GM23248 (cell line): ENCODE measurements at regions not wholly inside any gene's neighbourhood (a gene's known extent, or its start where the extent isn't known, plus 50 kb on each side); places are given as distances from the start of the nearest gene placed in this dataset.

Source experiments
- DNase-seq: peaks from one replicate; pipeline ENCODE4 v3.0.0-alpha.2; 2015
- H2AFZ ChIP-seq: fragments of 200-600 bp; sonication (generic); 2 replicates; pipeline ENCODE4 v1.6.1; 2016; ENCODE audit warnings: antibody characterized with exemption
- H3F3A ChIP-seq: fragments of 200-600 bp; sonication (generic); 2 replicates; pipeline ENCODE4 v1.6.1; 2016; ENCODE audit warnings: mild to moderate bottlenecking, antibody characterized with exemption, mixed run types; ENCODE audit not compliant: insufficient read depth
- H3K27ac ChIP-seq: fragments of 200-600 bp; sonication (generic); 2 replicates; pipeline ENCODE4 v1.5.1; 2016; ENCODE audit warnings: mild to moderate bottlenecking
- H3K27me3 ChIP-seq: fragments of 200-600 bp; sonication (generic); replicated peaks from 2 replicates; pipeline ENCODE4 v1.6.1; 2016; ENCODE audit warnings: mild to moderate bottlenecking; ENCODE audit not compliant: insufficient read depth
- H3K36me3 ChIP-seq: fragments of 200-600 bp; sonication (generic); 2 replicates; pipeline ENCODE4 v1.6.1; 2016; ENCODE audit warnings: low read depth, mild to moderate bottlenecking
- H3K4me1 ChIP-seq: fragments of 200-600 bp; sonication (generic); 2 replicates; pipeline ENCODE4 v1.6.1; 2016; ENCODE audit warnings: mild to moderate bottlenecking; ENCODE audit not compliant: insufficient read depth
- H3K4me2 ChIP-seq: fragments of 200-600 bp; sonication (generic); one replicate; pipeline ENCODE4 v1.6.1; 2016; ENCODE audit warnings: mild to moderate bottlenecking; ENCODE audit not compliant: unreplicated experiment
- H3K4me3 ChIP-seq: fragments of 200-600 bp; sonication (generic); 2 replicates; pipeline ENCODE4 v1.5.1; 2016; ENCODE audit warnings: mild to moderate bottlenecking
- H3K79me2 ChIP-seq: fragments of 200-600 bp; sonication (generic); 2 replicates; pipeline ENCODE4 v1.6.1; 2016; ENCODE audit warnings: mild to moderate bottlenecking; ENCODE audit not compliant: insufficient read depth
- H3K9ac ChIP-seq: fragments of 200-600 bp; sonication (generic); 2 replicates; pipeline ENCODE4 v1.6.1; 2016; ENCODE audit warnings: mild to moderate bottlenecking
- H3K9me2 ChIP-seq: fragments of 200-600 bp; sonication (generic); 2 replicates; pipeline ENCODE4 v1.6.1; 2016; ENCODE audit warnings: mixed run types, mild to moderate bottlenecking, moderate library complexity; ENCODE audit not compliant: insufficient read depth
- H3K9me3 ChIP-seq: fragments of 200-600 bp; sonication (generic); one replicate; pipeline ENCODE4 v1.6.1; 2017; ENCODE audit warnings: low read depth
- H4K20me1 ChIP-seq: fragments of 200-600 bp; sonication (generic); 2 replicates; pipeline ENCODE4 v1.6.0; 2016; ENCODE audit not compliant: insufficient read depth
- EZH2 ChIP-seq: fragments of 200-600 bp; sonication (generic); IDR thresholded peaks from 2 replicates; pipeline ENCODE4 v1.6.1; 2018; ENCODE audit warnings: antibody characterized with exemption, mild to moderate bottlenecking; ENCODE audit not compliant: insufficient read depth, poor library complexity, severe bottlenecking
- EZH2phosphoT487 ChIP-seq: fragments of 200-600 bp; sonication (generic); IDR thresholded peaks from 2 replicates; pipeline ENCODE4 v1.6.1; 2018; ENCODE audit warnings: antibody characterized with exemption, moderate library complexity, mild to moderate bottlenecking, low read depth; ENCODE audit not compliant: insufficient read depth
- WGBS, 2 experiments: methylation state at CpG; one replicate each; pipeline ENCODE4 v1.1.6; 2015 to 2017; ENCODE audit warnings: low lambda C conversion rate in 2 of 2, low coverage in 1 of 2; ENCODE audit errors: missing lambda C conversion rate in 2 of 2; 5-methylcytosine and 5-hydroxymethylcytosine counted together
- in situ Hi-C: fragments of 300-500 bp; cut with MboI; formaldehyde crosslinking; loops from 2 replicates; pipeline ENCODE4 v1.15.0; 2020

DNA sequence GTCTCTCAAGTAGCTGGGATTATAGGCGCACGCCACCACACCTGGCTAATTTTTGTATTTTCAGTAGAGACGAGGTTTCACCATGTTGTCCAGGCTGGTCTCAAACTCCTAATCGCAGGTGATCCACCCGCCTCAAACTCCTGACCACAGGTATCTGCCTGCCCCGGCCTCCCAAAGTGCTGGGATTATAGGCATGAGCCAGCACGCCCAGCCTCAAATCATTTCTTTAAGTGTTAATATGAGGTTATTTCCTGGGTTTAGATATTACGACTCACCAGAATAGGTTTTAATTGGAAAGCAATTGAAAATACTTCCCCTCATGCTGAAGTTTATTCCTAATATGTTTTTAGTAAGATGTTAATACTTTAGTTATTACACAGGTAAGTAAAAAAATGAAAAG, 144.5 kb downstream of the NUFIP1 start:
- in situ Hi-C loops, result no loop called here

GRCh38 chr13:44843403-44843802, 145.9 kb downstream of the NUFIP1 start:
- H3K4me2 ChIP-seq, result no peak overlapping the region
- no peaks in the 10 kb centered on the region for H3K79me2 ChIP-seq
- no peaks in the 10 kb centered on the region for H3K9me3 ChIP-seq
- in situ Hi-C loops, result no loop called here
- peaks cover 15% of the 10 kb centered on the region for H3F3A ChIP-seq
- 95 to 100% methylated on average over 1 of the region's 1 CpG for WGBS, 2 experiments
- TF ChIP-seq EZH2phosphoT487, result no peak
- TF ChIP-seq EZH2, result no peak
- H3K9me2 ChIP-seq, result peaks cover 3% of the 10 kb centered on the region; the same call in 1 of the 2 replicates
- H3K36me3 ChIP-seq, result no peaks in the 10 kb centered on the region
- H3K9ac ChIP-seq, result no peak overlapping the region
- no peak overlapping the region for H3K4me3 ChIP-seq
- no peaks in the 10 kb centered on the region for H3K27me3 ChIP-seq
- no peaks in the 10 kb centered on the region for H4K20me1 ChIP-seq
- H2AFZ ChIP-seq, result no peak overlapping the region
- peaks cover 24% of the 10 kb centered on the region for H3K4me1 ChIP-seq
- DNase-seq, result peak; percentile 68
- no peak overlapping the region for H3K27ac ChIP-seq

More for the DNA sequence above, 144.5 kb downstream of the NUFIP1 start:
- H3K9me2 ChIP-seq, result peaks cover 3% of the 10 kb centered on the region; the same call in 1 of the 2 replicates
- H3K27me3 ChIP-seq, result no peaks in the 10 kb centered on the region
- H4K20me1 ChIP-seq, result no peaks in the 10 kb centered on the region
- DNase-seq, result no peak
- H3K79me2 ChIP-seq, result no peaks in the 10 kb centered on the region
- no peak overlapping the region for H3K9ac ChIP-seq
- H2AFZ ChIP-seq, result no peak overlapping the region
- H3K4me3 ChIP-seq, result no peak overlapping the region
- H3K27ac ChIP-seq, result no peak overlapping the region
- no peak overlapping the region for H3K4me2 ChIP-seq
- 92 to 98% methylated on average over 8 of the region's 8 CpGs for WGBS, 2 experiments
- H3F3A ChIP-seq, result peaks cover 15% of the 10 kb centered on the region
- peaks cover 24% of the 10 kb centered on the region for H3K4me1 ChIP-seq
- no peaks in the 10 kb centered on the region for H3K36me3 ChIP-seq
- no peaks in the 10 kb centered on the region for H3K9me3 ChIP-seq
- TF ChIP-seq EZH2, result no peak
- no peak for TF ChIP-seq EZH2phosphoT487

- WGBS, 2 experiments, result 60 to 72% methylated on average over 1 of the region's 1 CpG
- TF ChIP-seq EZH2phosphoT487, result no peak
- TF ChIP-seq EZH2, result no peak
- Histone ChIP-seq H3K4me2 (peak overlapping the region; percentile 47), H3K27me3 (no peaks in the 10 kb centered on the region), H3K9ac (no peak overlapping the region), H2AFZ (no peak overlapping the region), H3K4me1 (peaks cover 32% of the 10 kb centered on the region), H4K20me1 (no peaks in the 10 kb centered on the region), H3K9me2 (no peaks in the 10 kb centered on the region), H3K9me3 (no peaks in the 10 kb centered on the region), H3K36me3 (no peaks in the 10 kb centered on the region), H3K79me2 (no peaks in the 10 kb centered on the region), H3K27ac (no peak overlapping the region), H3K4me3 (0 out of 2 replicates have a peak overlapping the region, but pooled peaks have one; percentile 12), H3F3A (peaks cover 21% of the 10 kb centered on the region)
- peak; percentile 78 for DNase-seq
- in situ Hi-C loops, result no loop called here
Measured at GRCh38 chr13:44842158-44842557, 147.1 kb downstream of the NUFIP1 start.

DNA sequence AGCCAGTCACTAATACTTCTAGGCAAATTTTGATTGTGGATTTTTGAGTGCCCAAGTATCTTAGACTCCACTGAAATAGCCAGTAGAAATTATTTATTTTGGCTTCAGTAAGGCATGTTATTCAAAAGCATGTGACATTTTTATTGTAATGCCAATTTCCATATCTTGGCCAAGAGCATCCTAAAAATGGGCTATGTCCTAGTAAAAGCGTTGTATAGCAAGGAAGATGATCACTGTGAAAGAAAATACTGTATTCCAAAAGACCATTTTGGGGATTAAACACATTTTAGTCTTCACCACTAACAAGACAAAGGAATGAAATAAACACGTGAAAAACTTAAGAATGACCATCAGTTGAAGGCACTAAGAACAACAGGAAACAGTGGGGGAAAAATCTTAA, 149.1 kb downstream of the NUFIP1 start:
- peaks cover 22% of the 10 kb centered on the region for H3F3A ChIP-seq
- no peak overlapping the region for H3K9ac ChIP-seq
- no peak overlapping the region for H3K4me3 ChIP-seq
- no peak overlapping the region for H3K4me2 ChIP-seq
- H3K27me3 ChIP-seq, result no peaks in the 10 kb centered on the region
- no peaks in the 10 kb centered on the region for H3K9me2 ChIP-seq
- H3K27ac ChIP-seq, result no peak overlapping the region
- in situ Hi-C loops, result no loop called here
- no peak overlapping the region for H2AFZ ChIP-seq
- H3K4me1 ChIP-seq, result peaks cover 36% of the 10 kb centered on the region
- H4K20me1 ChIP-seq, result no peaks in the 10 kb centered on the region
- WGBS, 2 experiments, result 28 to 34% methylated on average over 2 of the region's 2 CpGs
- H3K36me3 ChIP-seq, result no peaks in the 10 kb centered on the region
- no peak for DNase-seq
- H3K79me2 ChIP-seq, result no peaks in the 10 kb centered on the region
- no peak for TF ChIP-seq EZH2
- no peak for TF ChIP-seq EZH2phosphoT487
- H3K9me3 ChIP-seq, result no peaks in the 10 kb centered on the region

DNA sequence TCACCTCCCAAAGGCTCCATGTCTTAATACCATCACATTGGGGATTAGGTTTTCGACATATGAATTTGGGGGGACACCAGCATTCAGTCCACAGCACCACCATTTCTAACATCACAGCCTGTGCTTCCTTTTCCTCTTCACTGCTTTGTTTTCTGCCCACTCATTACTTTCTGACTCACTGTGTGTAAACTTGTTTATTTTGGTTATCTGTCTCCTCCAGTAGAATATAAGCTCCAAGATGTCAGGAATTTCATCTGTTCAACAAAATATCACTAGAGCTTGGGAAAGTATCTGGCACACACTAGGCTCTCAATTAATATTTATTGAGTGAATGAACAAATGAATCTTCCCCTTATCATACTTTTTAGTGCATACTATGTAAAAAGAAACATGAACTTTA, 152.0 kb downstream of the NUFIP1 start:
- H3K27ac ChIP-seq, result no peak overlapping the region
- in situ Hi-C loops, result no loop called here
- DNase-seq, result peak; percentile 66
- no peaks in the 10 kb centered on the region for H3K79me2 ChIP-seq
- no peak for TF ChIP-seq EZH2
- TF ChIP-seq EZH2phosphoT487, result no peak
- no peak overlapping the region for H3K4me3 ChIP-seq
- H2AFZ ChIP-seq, result peak overlapping the region; percentile 15
- 78 to 90% methylated on average over 1 of the region's 1 CpG for WGBS, 2 experiments
- H3K4me2 ChIP-seq, result peak overlapping the region; percentile 16
- H3K9me3 ChIP-seq, result no peaks in the 10 kb centered on the region
- H3K4me1 ChIP-seq, result peaks cover 19% of the 10 kb centered on the region
- H3K9ac ChIP-seq, result no peak overlapping the region
- H4K20me1 ChIP-seq, result no peaks in the 10 kb centered on the region
- no peaks in the 10 kb centered on the region for H3K36me3 ChIP-seq
- peaks cover 11% of the 10 kb centered on the region for H3F3A ChIP-seq
- no peaks in the 10 kb centered on the region for H3K27me3 ChIP-seq
- no peaks in the 10 kb centered on the region for H3K9me2 ChIP-seq
